Fibroblast of peridontal ligament (primary cell): ENCODE measurements at regions not wholly inside any gene's neighbourhood (a gene's known extent, or its start where the extent isn't known, plus 50 kb on each side); places are given as distances from the start of the nearest gene placed in this dataset.

ENCODE experiments used
- DNase-seq: peaks from one replicate; pipeline ENCODE4 v3.0.0-alpha.2; 2010; ENCODE audit errors: extremely low read depth

DNA sequence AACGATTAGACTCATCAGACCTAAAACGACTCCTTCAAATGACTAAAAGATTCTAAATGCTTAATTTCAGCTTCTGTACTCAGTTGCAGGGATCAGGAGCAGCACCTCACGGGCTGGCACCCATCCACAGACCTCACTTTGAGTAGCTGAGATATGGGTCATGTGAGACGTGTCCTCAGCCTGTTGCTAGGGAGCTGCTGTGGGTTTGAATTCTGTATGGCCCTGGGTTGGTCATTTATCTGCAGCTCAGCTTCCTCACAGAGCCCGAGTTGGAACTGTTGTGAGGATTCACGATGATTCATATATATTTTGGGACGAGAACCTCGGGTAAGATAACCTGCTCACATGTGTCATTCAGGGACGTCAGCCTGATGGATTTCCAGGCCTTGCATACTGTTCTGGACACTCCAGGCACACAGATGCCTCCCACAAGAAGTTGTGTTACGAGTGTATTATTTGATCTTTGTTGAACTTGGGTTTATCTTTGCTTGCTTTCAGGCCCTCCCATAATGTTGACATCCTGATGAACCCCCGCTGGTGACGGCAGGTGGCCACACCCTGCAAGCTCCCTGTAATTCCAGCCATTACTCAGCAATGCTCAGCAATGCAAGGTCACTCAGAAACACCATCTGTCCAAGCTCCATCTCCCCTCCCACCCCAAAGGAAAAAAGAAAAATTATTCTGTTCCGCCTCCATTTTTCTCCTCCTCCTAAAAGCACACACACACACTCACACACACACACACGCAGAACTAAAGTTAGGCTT lies 137.6 kb downstream of the RBFOX3 start:
- no peak for DNase-seq

DNA sequence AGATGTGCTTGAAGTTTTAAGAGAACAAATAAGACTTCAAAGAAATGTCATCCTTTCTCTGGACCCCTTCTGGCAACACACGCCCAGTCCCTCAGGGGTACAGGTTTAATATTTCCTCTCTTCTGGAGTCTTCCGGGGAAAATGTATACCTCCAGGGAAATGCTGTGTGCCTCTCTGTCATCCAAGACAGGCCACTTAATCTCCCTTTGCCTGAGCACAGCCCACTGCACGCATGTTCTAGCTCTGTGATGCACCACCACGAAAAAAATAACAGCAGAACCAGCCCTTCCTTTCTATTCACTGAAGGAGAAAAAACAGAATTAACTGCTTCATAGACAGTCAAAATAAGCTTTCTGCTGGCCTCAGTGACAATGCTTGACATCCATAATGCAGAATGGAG lies 140.1 kb downstream of the RBFOX3 start:
- no peak for DNase-seq

DNA sequence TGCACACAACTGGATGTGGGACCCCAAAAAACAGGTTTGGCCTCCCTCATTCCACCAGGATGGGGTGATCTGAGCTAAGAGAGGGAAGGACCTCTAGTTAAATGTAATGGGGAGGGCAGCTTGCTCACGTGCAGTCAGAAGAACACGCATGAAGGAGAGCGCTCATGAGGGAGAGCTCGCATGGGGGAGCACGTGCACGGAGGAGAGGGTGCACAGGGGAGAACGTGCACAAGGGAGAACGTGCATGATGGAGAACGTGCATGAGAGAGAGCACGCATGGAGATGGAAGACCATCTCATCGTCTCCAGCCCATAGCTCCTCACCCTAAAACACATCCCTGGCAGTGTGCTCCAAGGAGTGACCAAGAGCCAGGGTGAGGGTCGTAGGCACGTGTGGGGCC lies 141.2 kb downstream of the RBFOX3 start:
- DNase-seq, result no peak

DNA sequence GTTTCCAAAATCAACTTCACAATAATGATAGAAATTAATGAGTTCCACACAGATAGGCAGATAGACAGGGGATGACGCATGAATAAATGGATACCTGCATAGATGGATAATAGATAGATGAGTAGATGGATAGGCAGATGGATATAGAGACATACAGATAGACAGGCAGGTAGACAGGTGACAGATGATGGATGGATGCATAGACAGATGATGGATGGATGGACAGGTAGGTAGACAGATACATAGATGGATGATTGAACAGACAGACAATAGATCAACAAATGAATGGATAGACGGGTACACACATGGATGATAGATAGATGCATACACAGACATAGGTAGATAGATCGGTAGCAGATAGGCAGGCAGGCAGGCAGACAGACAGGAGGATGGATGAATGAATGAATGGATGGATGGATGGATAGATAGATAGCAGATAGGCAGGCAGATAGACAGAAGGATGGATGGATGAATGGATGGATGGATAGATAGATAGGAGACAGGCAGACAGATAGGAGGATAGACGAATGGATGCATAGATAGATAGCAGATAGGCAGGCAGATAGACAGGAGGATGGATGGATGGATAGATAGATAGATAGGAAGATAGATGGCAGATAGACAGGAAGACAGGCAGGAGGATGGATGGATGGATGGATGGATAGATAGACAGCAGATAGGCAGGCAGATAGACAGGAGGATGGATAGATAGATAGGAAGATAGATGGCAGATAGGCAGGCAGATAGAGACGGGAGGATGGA lies 142.5 kb downstream of the RBFOX3 start:
- DNase-seq, result no peak

DNA sequence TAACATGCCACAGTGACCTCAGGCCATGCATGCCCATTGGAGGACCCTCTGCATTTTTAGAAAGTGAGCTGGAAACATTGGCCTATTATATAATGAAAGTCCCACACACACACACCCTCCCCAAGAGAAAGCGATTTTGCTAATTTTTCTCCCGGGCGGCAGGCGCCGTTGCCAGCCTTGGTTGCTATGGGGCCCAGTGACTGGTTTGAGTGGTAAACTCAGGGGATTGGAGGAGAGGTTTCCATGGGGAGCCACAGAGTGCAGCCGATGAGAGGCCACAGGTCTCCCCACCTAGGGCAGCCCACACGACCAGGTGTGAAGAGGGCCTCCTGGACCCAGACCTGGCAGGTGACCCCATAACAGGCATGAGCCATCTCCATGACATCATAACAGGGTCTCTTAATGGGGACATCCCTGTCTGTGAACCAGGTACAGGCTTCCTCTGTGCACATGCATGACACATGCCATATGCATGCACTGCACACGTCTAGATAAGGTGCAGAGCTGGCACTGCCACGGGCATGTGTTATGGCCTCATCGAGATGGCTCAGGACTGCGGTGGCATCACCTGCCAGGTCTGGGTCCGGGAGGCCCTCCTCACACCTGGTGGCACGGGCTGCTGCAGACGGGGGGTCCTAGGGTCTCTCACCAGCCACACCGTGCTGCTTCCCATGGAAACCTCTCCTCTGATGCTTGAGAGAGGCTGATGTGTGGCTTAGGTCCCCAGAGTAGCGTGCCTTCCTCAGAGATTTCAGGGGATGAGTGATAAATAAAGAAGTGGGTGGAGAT lies 144.1 kb downstream of the RBFOX3 start:
- no peak for DNase-seq

DNA sequence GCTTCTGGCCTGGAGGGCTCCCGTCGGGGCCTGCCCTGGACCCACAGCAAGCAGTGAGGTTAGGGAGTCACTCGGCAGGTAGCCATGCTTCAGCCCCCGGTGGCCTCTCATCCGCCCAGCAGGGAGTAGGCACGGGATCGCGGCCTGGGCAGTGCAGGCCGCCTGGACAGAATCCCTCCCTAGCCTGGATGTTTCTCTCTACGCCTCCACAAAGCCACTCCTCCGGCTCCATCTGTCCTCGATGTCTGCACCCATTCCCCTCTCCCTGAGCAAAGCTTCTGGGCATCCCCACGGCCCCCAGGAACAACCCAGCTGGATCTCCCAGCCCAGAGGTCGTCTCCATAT lies 145.2 kb downstream of the RBFOX3 start:
- no peak for DNase-seq

DNA sequence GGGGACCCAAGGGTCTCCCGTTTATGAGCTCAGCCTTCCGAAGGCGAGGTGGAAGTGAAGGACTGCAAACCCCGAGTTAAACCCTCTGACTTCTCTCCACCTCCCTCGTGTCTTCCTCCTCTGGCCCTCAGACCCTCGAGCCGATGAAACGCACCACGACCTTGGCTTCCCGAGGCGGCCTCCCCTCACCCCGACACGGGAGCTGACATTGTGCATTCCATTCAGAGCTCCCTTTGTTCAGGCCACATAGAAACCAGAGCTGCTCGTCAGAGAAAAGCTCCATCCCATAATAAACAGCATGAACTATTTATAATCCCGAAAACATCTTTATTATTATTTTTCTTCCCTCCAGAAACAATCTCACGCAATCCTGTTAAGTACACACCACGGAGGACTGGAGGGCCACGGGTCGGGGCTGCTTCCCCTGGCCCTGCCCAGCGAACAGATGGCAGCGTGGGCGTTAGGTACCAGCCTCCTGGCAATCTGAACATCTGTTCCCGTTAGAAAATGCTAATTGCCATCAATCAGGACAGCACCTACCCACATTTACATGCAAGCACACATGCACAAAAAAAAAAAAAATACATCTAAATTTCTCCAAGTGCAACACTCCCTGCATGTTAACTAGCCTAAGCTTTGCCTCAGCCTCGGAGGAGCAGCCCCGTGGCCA lies 145.7 kb downstream of the RBFOX3 start:
- DNase-seq, result no peak

DNA sequence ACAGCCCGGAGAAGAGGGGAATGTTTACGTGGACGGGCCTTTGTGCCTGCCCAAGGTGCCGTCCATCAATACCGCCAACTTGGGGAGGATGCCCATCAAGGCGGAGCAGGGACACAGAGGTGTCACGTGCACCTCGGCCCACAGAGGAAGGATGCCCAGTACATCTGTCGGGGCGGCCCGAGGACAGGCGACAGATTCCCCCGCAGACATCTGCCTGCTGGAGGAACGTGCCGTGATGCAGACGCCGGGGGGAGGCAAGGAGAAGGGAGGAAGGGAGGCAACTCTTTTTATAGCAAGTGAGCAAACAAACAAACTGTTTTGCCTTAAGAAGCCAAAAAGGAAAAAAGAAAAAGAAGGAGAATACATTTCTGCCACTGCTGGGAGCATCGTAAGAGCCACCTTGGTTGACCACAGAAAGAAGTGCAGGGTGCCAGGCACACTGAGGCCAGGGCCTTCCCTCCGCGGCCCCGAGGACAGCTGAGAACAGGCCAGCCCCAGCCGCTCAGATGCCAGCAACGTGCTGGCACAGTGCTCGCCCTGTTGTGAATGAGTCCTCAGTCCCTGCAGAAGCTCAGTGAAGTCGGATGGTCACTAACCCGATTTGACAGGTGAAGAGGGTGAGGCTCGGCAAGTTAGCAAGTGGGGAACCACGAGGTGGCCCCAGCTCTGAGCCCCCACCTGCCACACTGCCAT lies 146.4 kb downstream of the RBFOX3 start:
- no peak for DNase-seq

DNA sequence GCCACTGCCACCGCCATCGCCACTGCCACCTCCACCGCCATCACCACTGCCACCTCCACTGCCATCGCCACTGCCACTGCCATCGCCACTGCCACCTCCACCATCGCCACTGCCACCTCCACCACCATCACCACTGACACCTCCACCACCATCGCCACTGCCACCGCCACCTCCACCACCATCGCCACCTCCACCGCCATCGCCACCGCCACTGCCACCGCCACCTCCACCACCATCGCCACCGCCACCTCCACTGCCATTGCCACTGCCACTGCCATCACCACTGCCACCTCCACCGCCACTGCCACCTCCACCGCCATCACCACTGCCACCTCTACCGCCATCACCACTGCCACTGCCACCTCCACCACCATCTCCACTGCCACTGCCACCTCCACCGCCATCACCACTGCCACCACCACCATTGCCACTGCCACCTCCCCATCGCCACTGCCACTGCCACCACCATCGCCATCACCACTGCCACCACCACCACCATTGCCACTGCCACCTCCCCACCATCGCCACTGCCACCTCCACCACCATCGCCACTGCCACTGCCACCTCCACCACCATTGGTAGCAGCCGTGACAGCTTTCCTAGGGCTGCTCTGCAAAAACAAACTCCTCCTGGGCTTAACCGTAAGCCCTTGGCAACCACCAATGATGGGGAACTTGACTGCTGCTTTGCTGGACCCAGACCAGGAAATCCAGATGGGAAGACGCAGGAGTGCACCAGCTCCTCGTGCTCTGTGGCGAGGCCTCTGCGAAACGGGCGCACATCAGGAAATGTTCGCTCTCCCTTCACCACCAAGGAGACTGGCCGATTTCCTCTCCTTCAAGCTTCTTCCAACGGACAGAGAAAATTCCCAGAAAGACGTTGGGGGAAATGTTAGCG lies 147.2 kb downstream of the RBFOX3 start:
- DNase-seq, result no peak

DNA sequence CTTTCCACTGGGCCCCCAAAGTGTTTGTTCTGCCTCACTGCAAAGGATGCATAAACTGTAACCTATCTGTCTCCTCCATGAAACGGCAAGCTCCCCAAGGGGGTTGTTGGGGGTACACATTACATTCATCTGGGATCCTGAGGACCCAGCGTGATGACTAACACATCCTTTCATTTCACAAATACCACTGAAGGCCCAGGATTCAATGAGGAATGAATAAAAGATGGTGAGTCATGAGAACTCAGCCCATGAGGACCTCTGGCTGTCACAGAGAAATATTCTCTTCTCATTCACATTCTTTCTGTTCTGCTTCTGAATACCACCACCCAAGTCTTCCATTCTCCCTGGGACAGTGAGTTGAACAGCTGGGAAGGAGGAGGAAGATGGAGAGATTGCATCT lies 149.8 kb downstream of the RBFOX3 start:
- no peak for DNase-seq

DNA sequence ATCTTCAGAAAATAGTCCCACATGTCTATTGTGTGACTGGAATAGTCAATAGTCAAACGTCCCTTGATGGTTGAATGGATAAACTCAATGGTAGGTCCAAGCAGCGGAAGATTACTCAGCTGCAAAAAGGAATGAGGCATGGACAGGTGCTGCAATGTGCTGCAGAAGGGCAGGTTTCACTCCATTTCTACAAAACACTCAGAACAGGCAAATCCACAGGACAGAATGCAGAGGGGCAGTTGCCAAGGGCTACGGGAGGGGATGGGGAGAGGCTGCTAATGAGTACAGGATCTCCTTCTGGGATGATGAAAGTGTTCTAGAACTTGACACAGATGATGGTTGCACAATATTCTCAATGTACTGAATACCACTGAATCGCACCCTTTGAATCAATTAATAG lies 151.0 kb downstream of the RBFOX3 start:
- no peak for DNase-seq

DNA sequence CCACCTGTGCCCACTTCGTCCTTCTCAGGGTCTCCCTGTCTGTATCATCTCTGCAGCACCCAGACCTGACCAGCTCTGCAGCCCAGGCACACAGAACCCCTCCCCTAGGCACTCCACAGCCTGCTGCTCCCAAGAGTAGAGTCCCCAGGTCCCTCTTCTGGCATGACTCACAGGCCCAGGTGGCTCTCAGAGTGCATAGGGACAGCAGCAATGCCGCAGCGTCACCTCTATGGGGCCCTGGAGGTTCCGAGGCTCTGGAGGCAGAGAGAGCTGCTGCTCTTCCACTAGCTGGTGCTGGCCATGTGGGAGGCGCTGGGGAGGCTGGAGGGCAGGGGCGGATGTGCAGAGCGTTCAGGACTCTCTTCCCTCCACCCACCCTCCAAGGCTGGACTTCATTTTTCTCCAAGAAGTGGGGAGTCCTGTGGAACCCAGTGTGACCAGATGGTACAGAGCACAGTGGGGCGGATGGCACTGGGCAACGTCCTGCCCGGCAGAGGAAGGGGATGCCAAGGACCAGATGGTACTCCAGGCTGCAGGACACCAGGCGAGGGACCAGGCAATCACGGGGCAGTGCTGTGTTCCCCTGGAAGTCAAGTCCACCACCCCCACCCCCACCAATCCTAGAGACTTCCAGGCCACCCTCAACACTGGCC lies 151.7 kb downstream of the RBFOX3 start:
- DNase-seq, result no peak

DNA sequence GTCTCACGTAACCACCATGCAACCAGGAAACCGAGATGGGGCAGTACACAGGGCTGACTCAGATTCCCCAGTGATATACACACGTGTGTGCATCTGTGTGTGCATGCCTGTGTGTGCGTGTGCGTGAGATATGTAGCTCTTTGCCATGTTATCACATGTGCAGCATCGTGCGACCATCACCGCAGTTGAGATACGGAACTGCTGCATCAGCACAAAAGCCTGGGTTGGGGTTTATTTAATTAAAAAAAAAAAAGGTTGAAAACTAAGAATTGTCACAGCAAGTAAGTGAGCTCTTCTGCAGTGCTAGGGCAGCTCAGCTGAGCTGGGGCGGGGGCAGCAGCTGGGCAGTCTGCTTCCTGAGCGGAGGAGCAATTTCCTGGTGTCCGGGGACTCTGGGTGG lies 152.5 kb downstream of the RBFOX3 start:
- DNase-seq, result no peak

DNA sequence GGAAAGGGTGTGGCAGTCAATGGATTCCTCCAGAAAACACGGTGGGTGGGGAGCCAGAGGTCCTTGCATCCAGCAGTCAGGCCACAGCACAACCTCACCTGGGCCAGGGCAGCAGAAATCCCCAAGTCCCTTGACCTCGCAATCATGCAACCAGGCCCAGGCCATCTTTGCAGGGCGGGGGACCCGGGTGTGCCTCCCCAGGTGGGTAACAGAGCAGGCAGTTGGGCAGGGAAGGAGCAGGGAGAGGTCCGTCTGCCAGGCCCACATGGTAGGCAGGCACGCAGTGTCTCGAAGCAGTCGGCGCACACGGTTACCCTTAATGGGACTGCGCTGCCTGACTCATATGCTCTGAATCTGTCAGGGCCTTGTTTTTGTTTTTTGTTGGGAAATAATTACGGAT lies 153.0 kb downstream of the RBFOX3 start:
- no peak for DNase-seq

DNA sequence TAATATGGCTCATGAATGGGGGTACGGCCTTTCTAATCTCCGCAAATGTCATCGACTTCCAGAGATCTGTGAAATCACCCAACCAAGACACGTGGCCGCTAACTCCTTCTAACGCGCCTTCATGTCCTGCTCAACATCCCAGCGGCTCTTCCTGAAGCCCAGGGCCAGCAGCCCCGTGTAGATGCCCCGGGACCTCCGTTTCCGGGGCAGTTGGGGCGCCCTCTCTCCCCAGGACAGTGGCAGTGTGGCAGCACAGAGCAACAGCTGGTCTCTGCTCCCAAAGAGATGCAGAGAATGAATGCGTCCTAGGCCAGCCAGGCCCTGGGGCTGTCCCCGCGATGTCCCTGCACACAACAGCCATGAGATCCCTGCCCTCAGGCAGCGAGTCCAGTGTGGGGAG lies 153.5 kb downstream of the RBFOX3 start:
- no peak for DNase-seq

DNA sequence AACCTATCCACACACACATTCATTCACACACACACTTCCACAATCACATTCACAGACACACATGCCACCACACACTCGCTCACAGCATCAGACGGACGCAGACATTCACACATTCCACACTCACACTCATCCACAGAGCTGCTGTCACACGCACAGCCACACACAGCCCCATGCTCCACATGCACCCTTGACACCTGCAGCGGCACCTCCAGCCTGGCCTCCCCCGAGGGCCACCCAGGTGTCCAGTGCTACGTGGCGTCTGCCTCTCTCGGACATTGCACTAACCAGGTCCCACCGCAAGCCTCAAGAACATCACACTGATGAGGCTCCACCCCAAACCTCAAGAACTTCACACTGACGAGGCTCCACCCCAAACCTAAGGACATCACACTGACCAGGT lies 155.2 kb downstream of the RBFOX3 start:
- DNase-seq, result no peak

DNA sequence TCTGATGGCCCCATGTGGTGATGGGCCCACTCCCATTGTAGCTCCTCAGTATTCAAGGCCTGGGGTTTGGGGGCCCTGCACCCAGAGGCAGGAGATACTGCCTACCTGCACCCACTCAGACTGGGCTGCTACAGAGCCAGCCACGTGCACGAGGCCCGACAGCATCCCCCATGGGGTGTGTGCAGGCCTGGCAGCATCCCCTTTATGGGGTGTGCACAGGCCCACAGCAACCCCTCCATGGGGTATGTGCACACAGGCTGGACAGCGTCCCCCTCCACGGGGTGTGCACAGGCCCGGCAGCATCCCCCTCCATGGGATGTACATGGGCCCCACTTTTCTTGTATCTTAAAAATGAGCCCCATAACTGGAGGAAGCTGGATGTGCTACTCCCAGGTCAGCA lies 156.0 kb downstream of the RBFOX3 start:
- DNase-seq, result no peak

DNA sequence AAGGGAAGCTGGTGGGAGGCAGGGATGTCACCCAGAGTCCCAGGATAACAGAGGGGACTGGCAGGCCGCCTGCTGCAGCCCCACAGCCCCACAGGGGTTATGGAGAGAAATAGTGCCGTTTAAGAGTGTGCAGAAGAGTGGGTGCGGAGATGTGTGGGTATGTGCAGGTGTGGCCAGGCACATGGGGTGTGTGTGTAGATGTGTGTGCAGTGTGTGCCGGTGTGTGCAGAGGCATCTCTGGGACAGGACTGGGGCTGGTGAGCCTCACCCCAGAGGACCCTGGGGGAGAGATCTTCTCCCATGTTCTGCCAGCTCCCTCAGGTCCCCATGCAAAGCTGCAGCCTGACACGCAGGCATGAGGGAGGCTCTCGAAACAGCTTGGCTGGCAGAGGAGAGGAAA lies 157.4 kb downstream of the RBFOX3 start:
- no peak for DNase-seq

DNA sequence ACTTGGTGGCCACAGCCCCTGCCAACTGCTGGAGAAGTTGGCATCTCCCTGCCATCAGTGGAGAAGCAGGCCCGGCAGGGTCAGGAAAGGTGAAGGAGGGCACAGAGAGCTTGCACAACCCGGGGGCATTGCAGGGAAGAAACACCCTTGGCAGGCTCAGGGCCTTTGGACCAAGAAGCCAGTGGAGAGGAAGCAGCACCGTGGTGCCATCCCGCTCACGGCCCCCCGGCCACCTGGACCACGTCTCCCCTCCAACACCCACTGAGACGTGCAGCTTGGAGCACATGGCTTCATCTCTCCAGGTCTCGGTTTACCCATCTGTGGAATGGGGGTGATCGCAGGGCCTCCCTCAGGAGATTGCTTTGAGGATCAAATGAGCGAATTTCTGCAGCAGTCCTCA lies 158.1 kb downstream of the RBFOX3 start:
- no peak for DNase-seq

DNA sequence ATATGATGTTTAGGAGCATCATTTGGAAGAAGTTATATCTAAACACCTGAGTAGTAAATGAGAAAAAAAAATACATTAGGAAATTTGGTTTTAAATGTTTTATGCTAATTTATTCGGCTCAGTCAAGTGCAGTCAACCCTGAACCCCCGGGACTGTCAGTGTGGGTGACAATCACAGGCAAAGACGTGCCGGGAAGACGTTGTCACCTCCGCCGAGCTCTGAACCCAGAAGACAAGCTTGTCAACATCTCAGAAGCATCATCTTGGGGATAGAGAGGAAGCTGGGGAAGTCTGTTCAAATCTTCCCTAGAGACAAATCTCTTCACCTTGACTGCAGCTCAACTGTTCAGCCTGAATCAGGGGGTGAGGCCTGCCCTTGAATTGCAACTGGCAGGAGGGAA lies 159.7 kb downstream of the RBFOX3 start:
- no peak for DNase-seq
